ENCODE measurements at regions not wholly inside any gene's neighbourhood (a gene's known extent, or its start where the extent isn't known, plus 50 kb on each side); places are given as distances from the start of the nearest gene placed in this dataset.

GRCh38 chr7:34539003-34539402 is 119.0 kb upstream of the NPSR1 start:
- Histone ChIP-seq H2BK15ac (ENCODE audit: low read length) (no peak overlapping the region), H4K8ac (ENCODE audit: extremely low read depth, insufficient read depth, low read length) (no peak overlapping the region), H3K27ac (ENCODE audit: low read depth, low read length) (no peak overlapping the region), H2BK20ac (ENCODE audit: low read length) (no peak overlapping the region), H3K56ac (replicated peaks; ENCODE audit: insufficient read length, low read depth, low read length) (no peak overlapping the region), H2BK5ac (ENCODE audit: low read depth, low read length) (no peak overlapping the region), H2BK120ac (replicated peaks; ENCODE audit: low read depth, low read length) (no peak overlapping the region), H4K5ac (ENCODE audit: insufficient read length, low read depth, low read length) (no peak overlapping the region), H3K36me3 (ENCODE audit: control insufficient read depth in 2 of 4, insufficient read depth in 4 of 4, low read length in 3 of 4) (no peaks in the 10 kb centered on the region; a peak in 1 of 8 replicates), H3K4ac (replicated peaks; ENCODE audit: insufficient read length, low read depth, low read length) (no peak overlapping the region), H3K27me3 (replicated peaks in 1 of 4; ENCODE audit: control insufficient read depth in 3 of 4, extremely low read depth in 1 of 4, insufficient read depth in 3 of 4, low read length in 3 of 4) (no peaks in the 10 kb centered on the region), H3K23me2 (ENCODE audit: low read depth, low read length) (no peaks in the 10 kb centered on the region), H3K18ac (ENCODE audit: extremely low read depth, low read length) (no peak overlapping the region), H2AFZ (ENCODE audit: low read length) (no peak overlapping the region), H3K4me2 (ENCODE audit: insufficient read depth in 1 of 2, low read depth in 2 of 2, low read length in 2 of 2) (no peak overlapping the region), H3K79me1 (ENCODE audit: low read depth, low read length) (no peaks in the 10 kb centered on the region), H3K14ac (ENCODE audit: insufficient read length) (no peak overlapping the region), H3K23ac (ENCODE audit: insufficient read length) (no peak overlapping the region), H2AK5ac (ENCODE audit: low read depth, low read length) (no peak overlapping the region), H3K9me3 (ENCODE audit: insufficient read depth in 2 of 2, low read depth in 1 of 2, low read length in 1 of 2) (no peaks in the 10 kb centered on the region), H3K79me2 (ENCODE audit: control insufficient read depth in 1 of 2, insufficient read depth in 2 of 2, low read length in 2 of 2) (no peaks in the 10 kb centered on the region), H4K20me1 (replicated peaks in 1 of 2; ENCODE audit: control insufficient read depth in 1 of 2, insufficient read depth in 2 of 2, low read length in 2 of 2) (no peaks in the 10 kb centered on the region), H2BK12ac (ENCODE audit: low read depth, low read length) (no peak overlapping the region), H3K4me1 (replicated peaks in 1 of 4; ENCODE audit: control insufficient read depth in 3 of 4, insufficient read depth in 4 of 4, low read length in 3 of 4) (no peaks in the 10 kb centered on the region), H3K4me3 (ENCODE audit: extremely low read depth in 1 of 4, insufficient read depth in 2 of 4, low read depth in 3 of 4, low read length in 4 of 4) (no peak overlapping the region), H4K91ac (replicated peaks; ENCODE audit: insufficient read length, low read length) (no peak overlapping the region), H3K9ac (replicated peaks in 1 of 4; ENCODE audit: extremely low read depth in 1 of 4, low read depth in 3 of 4, low read length in 3 of 4) (no peak overlapping the region)
- 100% methylated on average over 1 of the region's 1 CpG; no CpG with 5 or more reads in 1 of the 2 experiments for WGBS, 2 experiments (ENCODE audit: extremely low coverage in 1 of 2, insufficient coverage in 1 of 2, insufficient read length in 1 of 2, insufficient replicate concordance in 2 of 2, low coverage in 1 of 2, low lambda C conversion rate in 2 of 2, missing lambda C conversion rate in 1 of 2)
- ChIA-PET POLR2A (ENCODE audit: partially characterized antibody) (no interaction called here), CTCF (ENCODE audit: partially characterized antibody) (no interaction called here)
- FAIRE-seq = no peak
- no peak for DNase-seq (ENCODE audit: low read depth in 1 of 2, low spot score in 2 of 2)
- no peak for TF ChIP-seq ASH2L (IDR thresholded peaks at IDR 0.05; ENCODE audit: low read length)
- no peak for TF ChIP-seq EGR1 (IDR thresholded peaks at IDR 0.05; ENCODE audit: borderline replicate concordance, low read depth, low read length)
- TF ChIP-seq TAF1 (IDR thresholded peaks at IDR 0.05; ENCODE audit: low read depth, low read length) = no peak
- no peak for TF ChIP-seq HDAC6 (IDR thresholded peaks at IDR 0.05; ENCODE audit: low read depth, low read length)
- TF ChIP-seq POLR2A (IDR thresholded peaks at IDR 0.05; ENCODE audit: control extremely low read depth in 1 of 2, low read depth in 2 of 2, low read length in 2 of 2) = no peak
- TF ChIP-seq ZNF274 (IDR thresholded peaks at IDR 0.05; ENCODE audit: borderline replicate concordance, extremely low read depth, low read length) = no peak
- TF ChIP-seq CREB1 (IDR thresholded peaks at IDR 0.05) = no peak
- no peak for TF ChIP-seq FOSL1 (IDR thresholded peaks at IDR 0.05; ENCODE audit: insufficient read depth, low read depth, low read length)
- TF ChIP-seq SP2 (IDR thresholded peaks at IDR 0.05; ENCODE audit: low read length) = no peak
- TF ChIP-seq TEAD4 (IDR thresholded peaks at IDR 0.05; ENCODE audit: low read depth, low read length) = no peak
- TF ChIP-seq SIRT6 (IDR thresholded peaks at IDR 0.05; ENCODE audit: low read length) = no peak
- no peak for TF ChIP-seq SP4 (IDR thresholded peaks at IDR 0.05; ENCODE audit: low read length)

Data from H1 (cell line).